Panc1 (cell line): ENCODE measurements at regions not wholly inside any gene's neighbourhood (a gene's known extent, or its start where the extent isn't known, plus 50 kb on each side); places are given as distances from the start of the nearest gene placed in this dataset.

Experiments
- POLR2AphosphoS5 ChIP-seq: IDR thresholded peaks from 2 replicates; pipeline ENCODE4 v1.6.1; 2012; ENCODE audit warnings: mild to moderate bottlenecking, low read depth, low read length, moderate library complexity
- TCF7L2 ChIP-seq: IDR thresholded peaks from 2 replicates; pipeline ENCODE4 v1.6.1; 2011; ENCODE audit warnings: mild to moderate bottlenecking, low read depth, low read length, inconsistent platforms
- TF ChIP-seq, protein P1 (sequence below): fragments of 450-650 bp; IDR thresholded peaks from 2 replicates; pipeline ENCODE4 v1.5.1; 2017; ENCODE audit warnings: mild to moderate bottlenecking
- TF ChIP-seq, protein P2 (sequence below), 2 experiments: IDR thresholded peaks; 2 replicates each; pipeline ENCODE4 v1.6.1; 2011 to 2012; ENCODE audit warnings: low read depth in 2 of 2, control low read depth in 1 of 2, low read length in 1 of 2, mild to moderate bottlenecking in 1 of 2, moderate library complexity in 1 of 2; ENCODE audit not compliant: insufficient read depth in 1 of 2

DNA sequence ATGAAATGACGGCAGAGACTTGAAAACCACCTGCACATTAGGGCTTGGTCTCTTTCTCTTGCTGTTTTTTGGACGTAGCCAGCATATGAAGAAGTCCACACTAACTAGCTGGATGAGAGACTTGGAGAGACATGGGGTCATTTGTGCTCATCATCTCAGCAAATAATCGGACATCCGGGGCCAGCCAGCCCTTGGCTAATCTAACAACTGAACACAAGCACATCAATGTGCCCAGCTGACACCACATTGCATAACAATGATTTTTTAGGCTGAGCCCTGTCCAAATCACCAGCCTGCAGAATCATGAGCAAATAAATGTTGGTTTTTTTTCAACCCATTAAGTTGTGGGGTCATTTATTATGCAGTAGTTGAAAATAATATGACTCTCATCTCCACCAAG is 460.3 kb upstream of the LARGE1 start:
- TF ChIP-seq, protein P1, sequence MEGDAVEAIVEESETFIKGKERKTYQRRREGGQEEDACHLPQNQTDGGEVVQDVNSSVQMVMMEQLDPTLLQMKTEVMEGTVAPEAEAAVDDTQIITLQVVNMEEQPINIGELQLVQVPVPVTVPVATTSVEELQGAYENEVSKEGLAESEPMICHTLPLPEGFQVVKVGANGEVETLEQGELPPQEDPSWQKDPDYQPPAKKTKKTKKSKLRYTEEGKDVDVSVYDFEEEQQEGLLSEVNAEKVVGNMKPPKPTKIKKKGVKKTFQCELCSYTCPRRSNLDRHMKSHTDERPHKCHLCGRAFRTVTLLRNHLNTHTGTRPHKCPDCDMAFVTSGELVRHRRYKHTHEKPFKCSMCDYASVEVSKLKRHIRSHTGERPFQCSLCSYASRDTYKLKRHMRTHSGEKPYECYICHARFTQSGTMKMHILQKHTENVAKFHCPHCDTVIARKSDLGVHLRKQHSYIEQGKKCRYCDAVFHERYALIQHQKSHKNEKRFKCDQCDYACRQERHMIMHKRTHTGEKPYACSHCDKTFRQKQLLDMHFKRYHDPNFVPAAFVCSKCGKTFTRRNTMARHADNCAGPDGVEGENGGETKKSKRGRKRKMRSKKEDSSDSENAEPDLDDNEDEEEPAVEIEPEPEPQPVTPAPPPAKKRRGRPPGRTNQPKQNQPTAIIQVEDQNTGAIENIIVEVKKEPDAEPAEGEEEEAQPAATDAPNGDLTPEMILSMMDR: no peak
- TF ChIP-seq POLR2AphosphoS5 (no peak), TCF7L2 (no peak)
- TF ChIP-seq, protein P2, sequence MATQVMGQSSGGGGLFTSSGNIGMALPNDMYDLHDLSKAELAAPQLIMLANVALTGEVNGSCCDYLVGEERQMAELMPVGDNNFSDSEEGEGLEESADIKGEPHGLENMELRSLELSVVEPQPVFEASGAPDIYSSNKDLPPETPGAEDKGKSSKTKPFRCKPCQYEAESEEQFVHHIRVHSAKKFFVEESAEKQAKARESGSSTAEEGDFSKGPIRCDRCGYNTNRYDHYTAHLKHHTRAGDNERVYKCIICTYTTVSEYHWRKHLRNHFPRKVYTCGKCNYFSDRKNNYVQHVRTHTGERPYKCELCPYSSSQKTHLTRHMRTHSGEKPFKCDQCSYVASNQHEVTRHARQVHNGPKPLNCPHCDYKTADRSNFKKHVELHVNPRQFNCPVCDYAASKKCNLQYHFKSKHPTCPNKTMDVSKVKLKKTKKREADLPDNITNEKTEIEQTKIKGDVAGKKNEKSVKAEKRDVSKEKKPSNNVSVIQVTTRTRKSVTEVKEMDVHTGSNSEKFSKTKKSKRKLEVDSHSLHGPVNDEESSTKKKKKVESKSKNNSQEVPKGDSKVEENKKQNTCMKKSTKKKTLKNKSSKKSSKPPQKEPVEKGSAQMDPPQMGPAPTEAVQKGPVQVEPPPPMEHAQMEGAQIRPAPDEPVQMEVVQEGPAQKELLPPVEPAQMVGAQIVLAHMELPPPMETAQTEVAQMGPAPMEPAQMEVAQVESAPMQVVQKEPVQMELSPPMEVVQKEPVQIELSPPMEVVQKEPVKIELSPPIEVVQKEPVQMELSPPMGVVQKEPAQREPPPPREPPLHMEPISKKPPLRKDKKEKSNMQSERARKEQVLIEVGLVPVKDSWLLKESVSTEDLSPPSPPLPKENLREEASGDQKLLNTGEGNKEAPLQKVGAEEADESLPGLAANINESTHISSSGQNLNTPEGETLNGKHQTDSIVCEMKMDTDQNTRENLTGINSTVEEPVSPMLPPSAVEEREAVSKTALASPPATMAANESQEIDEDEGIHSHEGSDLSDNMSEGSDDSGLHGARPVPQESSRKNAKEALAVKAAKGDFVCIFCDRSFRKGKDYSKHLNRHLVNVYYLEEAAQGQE (IDR thresholded peaks at IDR 0.05; ENCODE audit: insufficient read depth in 1 of 2, low read depth in 2 of 2, low read length in 1 of 2): no peak
